HL-60 (cell line): ENCODE measurements at regions not wholly inside any gene's neighbourhood (a gene's known extent, or its start where the extent isn't known, plus 50 kb on each side); places are given as distances from the start of the nearest gene placed in this dataset.

ENCODE experiments used
- POLR2AphosphoS5 ChIP-seq: IDR thresholded peaks from 2 replicates; pipeline ENCODE4 v1.6.1; 2012; ENCODE audit warnings: low read depth
- TF ChIP-seq, protein P1 (sequence below): IDR thresholded peaks from one replicate; pipeline ENCODE4 v1.5.1; 2011; ENCODE audit warnings: low read length, control low read depth, inconsistent platforms; ENCODE audit not compliant: insufficient read depth

DNA sequence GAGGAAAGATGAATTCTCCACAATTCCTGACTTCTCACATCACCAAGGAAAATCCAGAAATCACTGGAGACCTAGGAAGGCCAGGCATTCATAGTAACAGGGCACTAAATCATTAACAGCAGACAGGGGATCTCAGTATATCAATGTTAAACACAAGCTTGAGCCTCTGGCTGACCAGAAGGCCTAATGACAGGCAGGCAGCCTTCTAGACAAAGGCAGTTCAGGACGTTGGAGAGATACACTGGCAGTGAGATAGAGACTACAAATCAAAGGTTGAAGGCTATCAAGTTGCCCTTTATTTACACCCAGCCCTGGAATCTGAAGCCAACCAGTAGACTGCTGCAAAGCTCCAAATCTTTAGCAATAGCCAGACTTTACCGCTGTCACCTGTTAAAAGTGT, 422.8 kb upstream of the CCL2 start:
- TF ChIP-seq, protein P1, sequence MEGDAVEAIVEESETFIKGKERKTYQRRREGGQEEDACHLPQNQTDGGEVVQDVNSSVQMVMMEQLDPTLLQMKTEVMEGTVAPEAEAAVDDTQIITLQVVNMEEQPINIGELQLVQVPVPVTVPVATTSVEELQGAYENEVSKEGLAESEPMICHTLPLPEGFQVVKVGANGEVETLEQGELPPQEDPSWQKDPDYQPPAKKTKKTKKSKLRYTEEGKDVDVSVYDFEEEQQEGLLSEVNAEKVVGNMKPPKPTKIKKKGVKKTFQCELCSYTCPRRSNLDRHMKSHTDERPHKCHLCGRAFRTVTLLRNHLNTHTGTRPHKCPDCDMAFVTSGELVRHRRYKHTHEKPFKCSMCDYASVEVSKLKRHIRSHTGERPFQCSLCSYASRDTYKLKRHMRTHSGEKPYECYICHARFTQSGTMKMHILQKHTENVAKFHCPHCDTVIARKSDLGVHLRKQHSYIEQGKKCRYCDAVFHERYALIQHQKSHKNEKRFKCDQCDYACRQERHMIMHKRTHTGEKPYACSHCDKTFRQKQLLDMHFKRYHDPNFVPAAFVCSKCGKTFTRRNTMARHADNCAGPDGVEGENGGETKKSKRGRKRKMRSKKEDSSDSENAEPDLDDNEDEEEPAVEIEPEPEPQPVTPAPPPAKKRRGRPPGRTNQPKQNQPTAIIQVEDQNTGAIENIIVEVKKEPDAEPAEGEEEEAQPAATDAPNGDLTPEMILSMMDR, result no peak
- TF ChIP-seq POLR2AphosphoS5, result no peak
